Lung (tissue), 11 donors: ENCODE measurements at regions not wholly inside any gene's neighbourhood (a gene's known extent, or its start where the extent isn't known, plus 50 kb on each side); places are given as distances from the start of the nearest gene placed in this dataset.

Experiments used
- ATAC-seq: fragments of 200-7000 bp; cut with Tn5 transposase; one replicate; pipeline ENCODE4 v1.9.1; 2020; ENCODE audit warnings: moderate number of reproducible peaks; ENCODE audit not compliant: insufficient read depth, low FRiP score
- DNase-seq, 3 donors: peaks; one replicate each; pipeline ENCODE4 v3.0.0-alpha.2; 2013 to 2017
- H3K27ac ChIP-seq, 2 donors: one replicate each; pipeline ENCODE4 v1.5.1; 2013; ENCODE audit warnings: mild to moderate bottlenecking in 2 of 2, moderate library complexity in 2 of 2, control low read depth in 1 of 2, inconsistent platforms in 1 of 2, low read depth in 1 of 2, low read length in 1 of 2
- H3K27me3 ChIP-seq, 3 donors: one replicate each; pipeline ENCODE4 v1.5.1; 2013; ENCODE audit warnings: low read length in 2 of 3; ENCODE audit not compliant: control insufficient read depth in 3 of 3, insufficient read depth in 3 of 3
- H3K36me3 ChIP-seq, 4 donors: one replicate each; pipeline ENCODE4 v1.5.1; 2013; ENCODE audit warnings: low read length in 4 of 4, mild to moderate bottlenecking in 1 of 4, moderate library complexity in 1 of 4; ENCODE audit not compliant: control insufficient read depth in 4 of 4, insufficient read depth in 4 of 4
- H3K4me1 ChIP-seq, 5 donors: one replicate each; pipeline ENCODE4 v1.5.1; 2013; ENCODE audit warnings: low read length in 5 of 5, mild to moderate bottlenecking in 2 of 5, moderate library complexity in 1 of 5; ENCODE audit not compliant: control insufficient read depth in 5 of 5, insufficient read depth in 5 of 5
- H3K4me3 ChIP-seq: one replicate; pipeline ENCODE4 v1.5.1; 2013; ENCODE audit warnings: mild to moderate bottlenecking, control low read depth, moderate library complexity
- H3K9ac ChIP-seq, 2 donors: one replicate each; pipeline ENCODE4 v1.5.1; 2013; ENCODE audit warnings: low read length in 2 of 2, control low read depth in 1 of 2; ENCODE audit not compliant: insufficient read depth in 1 of 2
- H3K9me3 ChIP-seq, 4 donors: one replicate each; pipeline ENCODE4 v1.5.1; 2013; ENCODE audit warnings: low read length in 3 of 4, mild to moderate bottlenecking in 1 of 4, moderate library complexity in 1 of 4; ENCODE audit not compliant: control insufficient read depth in 4 of 4, insufficient read depth in 3 of 4
- WGBS, 2 donors: extraction: QIAGEN DNeasy Blood & Tissue Kit; methylation state at CpG; one replicate each; pipeline ENCODE4 v1.1.7; 2013; 5-methylcytosine and 5-hydroxymethylcytosine counted together
- TF ChIP-seq, protein P1 (sequence below): IDR thresholded peaks from 2 replicates; pipeline ENCODE4 v1.5.1; 2012; ENCODE audit warnings: mild to moderate bottlenecking; ENCODE audit errors: control extremely low read depth, extremely low read depth
- donor health status: control.
- donor health status: control.
- donor health status: Bipolar disorder and iron deficiency.
- donor health status: healthy.
- donor health status: DM: yes; HTN: yes; CAD: no.

DNA sequence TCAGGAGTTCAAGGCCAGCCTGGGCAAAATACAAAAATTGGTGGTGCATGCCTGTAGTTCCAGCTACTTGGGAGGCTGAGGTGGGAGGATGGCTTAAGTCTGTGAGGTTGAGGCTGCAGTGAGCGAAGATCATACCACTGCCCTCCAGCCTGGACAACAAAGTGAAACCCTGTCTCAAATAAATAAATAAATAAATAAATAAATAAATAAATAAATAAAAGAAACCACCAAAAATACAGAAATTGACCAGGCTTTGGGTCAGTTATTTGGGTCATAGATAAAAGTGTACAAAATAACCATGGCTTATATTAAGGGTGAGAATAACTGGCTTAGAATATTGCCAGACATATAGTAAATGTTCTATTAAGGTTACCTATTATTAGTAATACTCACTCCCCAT is 129.2 kb downstream of the NEUROD6 start:
- ATAC-seq = no peak
- H3K9me3 ChIP-seq = no peaks in the 10 kb centered on the region

DNA sequence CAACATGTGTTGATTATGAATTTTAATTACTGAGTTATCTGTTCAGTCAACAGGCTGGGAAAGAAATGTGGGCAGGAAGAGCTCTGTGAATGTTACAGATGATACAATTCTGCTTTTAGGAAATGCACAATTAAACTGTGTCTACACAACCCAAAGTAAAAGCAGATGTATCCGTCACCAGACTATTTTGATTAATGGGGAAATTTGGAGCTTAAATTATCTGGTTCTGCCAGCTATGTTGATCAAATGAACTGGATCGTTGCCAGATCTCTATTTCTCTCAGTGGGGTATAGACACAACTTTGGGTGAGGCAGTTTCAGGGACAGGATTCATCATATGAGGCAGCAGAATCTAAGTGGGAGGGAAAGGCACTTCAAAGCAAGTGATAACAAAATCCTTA is 136.5 kb downstream of the NEUROD6 start:
- Histone ChIP-seq H3K4me3 (no peak overlapping the region), H3K9me3 (peaks cover 0 to 1% (median 0%) of the 10 kb centered on the region in 4 donors), H3K9ac (no peak overlapping the region), H3K36me3 (no peaks in the 10 kb centered on the region), H3K27me3 (no peaks in the 10 kb centered on the region), H3K4me1 (no peaks in the 10 kb centered on the region), H3K27ac (no peak overlapping the region)
- no peak for DNase-seq
- TF ChIP-seq, protein P1, sequence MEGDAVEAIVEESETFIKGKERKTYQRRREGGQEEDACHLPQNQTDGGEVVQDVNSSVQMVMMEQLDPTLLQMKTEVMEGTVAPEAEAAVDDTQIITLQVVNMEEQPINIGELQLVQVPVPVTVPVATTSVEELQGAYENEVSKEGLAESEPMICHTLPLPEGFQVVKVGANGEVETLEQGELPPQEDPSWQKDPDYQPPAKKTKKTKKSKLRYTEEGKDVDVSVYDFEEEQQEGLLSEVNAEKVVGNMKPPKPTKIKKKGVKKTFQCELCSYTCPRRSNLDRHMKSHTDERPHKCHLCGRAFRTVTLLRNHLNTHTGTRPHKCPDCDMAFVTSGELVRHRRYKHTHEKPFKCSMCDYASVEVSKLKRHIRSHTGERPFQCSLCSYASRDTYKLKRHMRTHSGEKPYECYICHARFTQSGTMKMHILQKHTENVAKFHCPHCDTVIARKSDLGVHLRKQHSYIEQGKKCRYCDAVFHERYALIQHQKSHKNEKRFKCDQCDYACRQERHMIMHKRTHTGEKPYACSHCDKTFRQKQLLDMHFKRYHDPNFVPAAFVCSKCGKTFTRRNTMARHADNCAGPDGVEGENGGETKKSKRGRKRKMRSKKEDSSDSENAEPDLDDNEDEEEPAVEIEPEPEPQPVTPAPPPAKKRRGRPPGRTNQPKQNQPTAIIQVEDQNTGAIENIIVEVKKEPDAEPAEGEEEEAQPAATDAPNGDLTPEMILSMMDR = no peak
- WGBS, 2 donors = 39 to 58% methylated on average over 2 of the region's 2 CpGs
- no peak for ATAC-seq

More for the DNA sequence above, 129.2 kb downstream of the NEUROD6 start:
- H3K27me3 ChIP-seq = no peaks in the 10 kb centered on the region
- no peak overlapping the region for H3K4me3 ChIP-seq
- no peak overlapping the region for H3K9ac ChIP-seq
- no peak for DNase-seq
- no peak overlapping the region for H3K27ac ChIP-seq
- TF ChIP-seq, protein P1 = no peak
- no peaks in the 10 kb centered on the region for H3K4me1 ChIP-seq
- 91 to 100% methylated on average over 1 of the region's 1 CpG for WGBS, 2 donors
- no peaks in the 10 kb centered on the region for H3K36me3 ChIP-seq

DNA sequence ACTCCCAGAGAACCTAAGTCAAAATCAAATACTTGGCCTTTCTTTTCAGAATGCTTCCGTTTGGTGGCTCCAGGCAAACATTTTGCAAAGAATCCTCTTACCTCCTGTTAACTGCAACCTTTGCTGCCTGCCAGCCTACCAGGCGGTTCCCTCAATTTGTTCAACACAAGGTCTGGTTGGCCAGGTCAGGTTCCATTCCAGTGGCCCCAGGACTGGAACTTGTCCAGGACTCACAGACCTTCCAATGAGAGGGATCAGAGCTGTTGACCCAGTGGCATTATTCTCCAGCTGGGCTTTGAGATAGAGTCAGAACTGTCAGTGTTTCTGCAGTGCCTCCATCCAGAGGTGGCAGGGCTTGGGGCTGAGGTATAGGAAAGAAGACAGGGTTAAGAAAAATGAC is 137.0 kb downstream of the NEUROD6 start:
- WGBS, 2 donors = 62 to 69% methylated on average over 2 of the region's 2 CpGs
- H3K36me3 ChIP-seq = no peaks in the 10 kb centered on the region
- no peak overlapping the region for H3K9ac ChIP-seq
- H3K27ac ChIP-seq = no peak overlapping the region
- no peak for ATAC-seq
- H3K4me1 ChIP-seq = no peaks in the 10 kb centered on the region
- H3K4me3 ChIP-seq = no peak overlapping the region
- H3K27me3 ChIP-seq = no peaks in the 10 kb centered on the region
- TF ChIP-seq, protein P1 = no peak
- peaks cover 0 to 2% (median 0%) of the 10 kb centered on the region in 4 donors for H3K9me3 ChIP-seq
- DNase-seq = no peak

DNA sequence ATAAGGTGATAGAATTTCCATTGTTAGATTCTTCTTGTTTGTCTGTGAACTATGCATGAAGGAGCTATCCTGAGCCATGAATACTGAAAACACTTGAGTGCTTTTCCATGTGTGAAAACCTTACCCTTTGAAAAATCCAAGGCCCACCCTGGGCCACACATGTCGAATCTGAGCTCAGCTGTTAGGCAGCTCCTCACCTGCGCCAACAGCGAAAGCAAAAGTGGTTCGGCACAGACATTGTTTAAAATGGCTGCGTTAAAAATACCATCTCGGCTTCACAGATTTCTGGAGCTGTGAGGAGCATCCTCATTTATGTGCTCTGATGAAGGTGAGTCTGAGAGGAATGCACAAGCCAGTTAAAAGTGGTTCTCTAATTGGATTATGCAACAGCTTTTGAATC is 137.7 kb downstream of the NEUROD6 start:
- Histone ChIP-seq H3K4me1 (no peaks in the 10 kb centered on the region), H3K36me3 (no peaks in the 10 kb centered on the region), H3K27me3 (no peaks in the 10 kb centered on the region), H3K9ac (no peak overlapping the region), H3K4me3 (no peak overlapping the region), H3K27ac (no peak overlapping the region), H3K9me3 (peaks cover 0 to 6% (median 2%) of the 10 kb centered on the region in 4 donors)
- 82 to 90% methylated on average over 6 of the region's 6 CpGs for WGBS, 2 donors
- DNase-seq = no peak
- ATAC-seq = no peak
- TF ChIP-seq, protein P1 = no peak
